ENCODE measurements at regions not wholly inside any gene's neighbourhood (a gene's known extent, or its start where the extent isn't known, plus 50 kb on each side); places are given as distances from the start of the nearest gene placed in this dataset.
"Not testable (repeated sequence)": the region's sequence is repeated elsewhere in the genome, so short reads cannot be mapped to it uniquely, and the experiment has no call there.

DNA sequence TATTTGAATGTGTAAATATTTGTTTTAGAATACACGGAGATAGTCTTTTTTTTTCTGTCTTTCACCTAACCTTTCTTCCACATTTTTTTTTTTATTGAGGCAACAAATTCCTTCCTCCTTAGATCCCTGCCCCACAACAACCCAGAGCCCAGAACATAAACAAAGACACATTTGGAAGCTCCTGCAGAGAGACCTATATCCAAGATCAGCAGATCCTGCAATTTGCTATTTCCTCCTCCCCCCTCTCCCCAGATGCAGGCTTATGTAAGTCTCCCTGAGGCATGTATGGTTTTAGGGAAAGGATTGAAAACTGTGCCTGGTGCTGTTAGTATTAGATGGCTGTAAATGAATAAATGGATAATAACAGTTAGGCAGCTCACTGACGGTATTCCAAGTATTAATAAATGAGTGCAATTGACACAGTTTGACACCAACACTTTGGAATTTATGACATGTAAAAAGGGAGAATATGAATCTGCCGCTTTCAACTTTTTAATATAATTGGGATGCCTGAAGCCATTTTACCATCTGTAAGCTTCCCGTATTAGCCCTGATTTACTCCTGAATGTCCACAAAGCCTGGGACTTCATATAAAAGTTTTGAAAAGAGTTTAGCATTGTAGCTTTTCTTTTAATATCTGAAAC lies 608.3 kb upstream of the CITED2 start:
- no CpG with 5 or more reads among the region's 4 CpGs for WGBS (ENCODE audit: insufficient coverage)
- Histone ChIP-seq H3K36me3 (ENCODE audit: control insufficient read depth in 2 of 2, extremely low read depth in 1 of 2, insufficient read depth in 1 of 2, low read length in 1 of 2) (no peaks in the 10 kb centered on the region), H3K27ac (ENCODE audit: low read length) (no peak overlapping the region), H3K4me1 (ENCODE audit: control insufficient read depth in 1 of 2, extremely low read depth in 1 of 2, insufficient read depth in 2 of 2, low read length in 2 of 2) (no peaks in the 10 kb centered on the region), H3K4me3 (ENCODE audit: control insufficient read depth in 1 of 2, extremely low read depth in 1 of 2, low read length in 1 of 2) (no peak overlapping the region), H3K9me3 (no peaks in the 10 kb centered on the region), H3K27me3 (replicated peaks in 1 of 2; ENCODE audit: control insufficient read depth in 2 of 2, extremely low read depth in 1 of 2, insufficient read depth in 2 of 2, low read length in 1 of 2) (no peaks in the 10 kb centered on the region)
- no peak for ATAC-seq (replicated peaks in 1 of 4)
- peaks cover 5 to 21% of the 10 kb centered on the region in 2 donors for H3K27me3 Mint-ChIP-seq
- CTCF ChIA-PET = no interaction called here
- peaks cover 0 to 9% (median 0%) of the 10 kb centered on the region in 3 donors for H3K4me1 Mint-ChIP-seq
- no peak overlapping the region for H3K27ac Mint-ChIP-seq
- no peak overlapping the region for H3K4me3 Mint-ChIP-seq
- DNase-seq = no peak
- no peaks in the 10 kb centered on the region for H3K9me3 Mint-ChIP-seq
- POLR2A ChIA-PET = interaction anchor here in 1 of 2 donors (0.7 kb wide), 1 partner anchor 9 kb away, joined by 4 read pairs; no protein-coding TSS in a partner anchor
- H3K36me3 Mint-ChIP-seq = no peaks in the 10 kb centered on the region

- ATAC-seq (replicated peaks in 1 of 4) (no peak), DNase-seq (no peak)
- Mint-ChIP-seq H3K4me3 (no peak overlapping the region), H3K4me1 (peaks cover 0 to 9% (median 0%) of the 10 kb centered on the region in 3 donors), H3K36me3 (no peaks in the 10 kb centered on the region), H3K27ac (no peak overlapping the region), H3K9me3 (no peaks in the 10 kb centered on the region), H3K27me3 (peaks cover 5 to 22% of the 10 kb centered on the region in 2 donors)
- H3K36me3 ChIP-seq (ENCODE audit: control insufficient read depth in 2 of 2, extremely low read depth in 1 of 2, insufficient read depth in 1 of 2, low read length in 1 of 2) = no peaks in the 10 kb centered on the region
- no peaks in the 10 kb centered on the region for H3K4me1 ChIP-seq (ENCODE audit: control insufficient read depth in 1 of 2, extremely low read depth in 1 of 2, insufficient read depth in 2 of 2, low read length in 2 of 2)
- H3K4me3 ChIP-seq (ENCODE audit: control insufficient read depth in 1 of 2, extremely low read depth in 1 of 2, low read length in 1 of 2) = no peak overlapping the region
- no CpG with 5 or more reads among the region's 1 CpG for WGBS (ENCODE audit: insufficient coverage)
- H3K27ac ChIP-seq (ENCODE audit: low read length) = no peak overlapping the region
- H3K9me3 ChIP-seq = no peaks in the 10 kb centered on the region
- POLR2A ChIA-PET = no interaction called here
- CTCF ChIA-PET = no interaction called here
- H3K27me3 ChIP-seq (replicated peaks in 1 of 2; ENCODE audit: control insufficient read depth in 2 of 2, extremely low read depth in 1 of 2, insufficient read depth in 2 of 2, low read length in 1 of 2) = no peaks in the 10 kb centered on the region
Measured at GRCh38 chr6:139982195-139982594, 607.7 kb upstream of the CITED2 start.

DNA sequence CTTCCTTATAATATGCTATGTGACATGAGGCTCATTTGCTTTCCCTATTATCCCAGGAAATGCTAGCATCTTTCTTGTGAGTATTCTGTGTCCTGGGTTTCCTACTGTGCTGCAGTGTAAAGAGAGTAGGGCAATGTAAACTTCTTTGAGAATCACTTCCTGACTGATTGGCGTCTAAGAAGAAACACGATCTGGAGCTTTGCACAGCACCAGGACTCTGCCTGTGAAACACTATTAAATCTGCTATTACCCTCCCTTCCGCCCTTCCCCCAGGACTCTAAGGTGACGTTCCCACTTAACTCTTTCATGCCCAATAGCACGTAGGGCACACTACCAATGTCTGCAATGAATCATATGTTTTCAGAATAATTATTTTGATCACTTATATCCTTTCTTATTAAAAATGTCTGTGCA lies 607.3 kb upstream of the CITED2 start:
- no CpG with 5 or more reads among the region's 5 CpGs for WGBS (ENCODE audit: insufficient coverage)
- H3K36me3 ChIP-seq (ENCODE audit: control insufficient read depth in 2 of 2, extremely low read depth in 1 of 2, insufficient read depth in 1 of 2, low read length in 1 of 2) = no peaks in the 10 kb centered on the region
- H3K27me3 Mint-ChIP-seq = peaks cover 5 to 22% of the 10 kb centered on the region in 2 donors
- H3K27ac ChIP-seq (ENCODE audit: low read length) = no peak overlapping the region
- H3K4me3 ChIP-seq (ENCODE audit: control insufficient read depth in 1 of 2, extremely low read depth in 1 of 2, low read length in 1 of 2) = no peak overlapping the region
- no peaks in the 10 kb centered on the region for H3K4me1 ChIP-seq (ENCODE audit: control insufficient read depth in 1 of 2, extremely low read depth in 1 of 2, insufficient read depth in 2 of 2, low read length in 2 of 2)
- no peaks in the 10 kb centered on the region for H3K9me3 ChIP-seq
- H3K4me1 Mint-ChIP-seq = peaks cover 0 to 9% (median 0%) of the 10 kb centered on the region in 3 donors
- peak in 2 of 4 experiments; percentile 29 to 52 for ATAC-seq (replicated peaks in 1 of 4)
- POLR2A ChIA-PET = no interaction called here
- no peak for DNase-seq
- CTCF ChIA-PET = no interaction called here
- no peak overlapping the region for H3K4me3 Mint-ChIP-seq
- H3K9me3 Mint-ChIP-seq = no peaks in the 10 kb centered on the region
- no peaks in the 10 kb centered on the region for H3K27me3 ChIP-seq (replicated peaks in 1 of 2; ENCODE audit: control insufficient read depth in 2 of 2, extremely low read depth in 1 of 2, insufficient read depth in 2 of 2, low read length in 1 of 2)
- H3K36me3 Mint-ChIP-seq = no peaks in the 10 kb centered on the region
- H3K27ac Mint-ChIP-seq = no peak overlapping the region

DNA sequence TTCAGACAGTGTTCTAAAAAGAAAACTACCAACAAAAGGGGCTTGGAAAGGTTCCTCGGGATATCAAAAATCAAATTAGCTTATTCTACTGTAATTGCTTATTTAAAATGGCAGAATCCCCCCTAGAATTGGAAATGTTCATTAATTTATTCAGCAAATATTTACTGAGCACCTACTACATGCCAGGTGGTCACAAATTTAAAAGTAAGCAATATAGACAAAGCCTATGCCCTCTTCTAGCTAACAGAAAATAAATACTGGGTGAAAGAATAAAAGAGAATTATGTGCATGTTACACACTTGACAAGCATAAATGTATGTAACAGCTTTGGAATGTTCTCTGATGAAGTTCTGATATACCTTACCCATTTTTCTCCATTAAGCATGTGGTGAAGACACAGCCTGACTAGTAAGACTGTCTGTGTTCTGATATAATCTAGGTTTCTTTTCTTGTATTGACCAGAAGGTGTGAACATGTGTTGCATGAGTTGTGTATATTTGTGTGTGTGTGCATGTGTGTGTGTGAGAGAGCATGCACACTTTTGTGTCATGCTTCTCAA lies 606.7 kb upstream of the CITED2 start:
- H3K27ac Mint-ChIP-seq = no peak overlapping the region

GRCh38 chr6:139980631-139981030 lies 606.2 kb upstream of the CITED2 start:
- CTCF ChIA-PET, DNase-seq: not testable (repeated sequence)

More for the DNA sequence above, 606.7 kb upstream of the CITED2 start:
- Histone ChIP-seq H3K36me3 (ENCODE audit: control insufficient read depth in 2 of 2, extremely low read depth in 1 of 2, insufficient read depth in 1 of 2, low read length in 1 of 2) (no peaks in the 10 kb centered on the region), H3K27me3 (replicated peaks in 1 of 2; ENCODE audit: control insufficient read depth in 2 of 2, extremely low read depth in 1 of 2, insufficient read depth in 2 of 2, low read length in 1 of 2) (no peaks in the 10 kb centered on the region), H3K27ac (ENCODE audit: low read length) (no peak overlapping the region), H3K4me3 (ENCODE audit: control insufficient read depth in 1 of 2, extremely low read depth in 1 of 2, low read length in 1 of 2) (no peak overlapping the region), H3K9me3 (no peaks in the 10 kb centered on the region), H3K4me1 (ENCODE audit: control insufficient read depth in 1 of 2, extremely low read depth in 1 of 2, insufficient read depth in 2 of 2, low read length in 2 of 2) (no peaks in the 10 kb centered on the region)
- H3K27me3 Mint-ChIP-seq = peaks cover 5 to 22% of the 10 kb centered on the region in 2 donors
- H3K4me1 Mint-ChIP-seq = peaks cover 0 to 9% (median 0%) of the 10 kb centered on the region in 3 donors
- no peaks in the 10 kb centered on the region for H3K36me3 Mint-ChIP-seq
- H3K4me3 Mint-ChIP-seq = no peak overlapping the region
- DNase-seq (no peak), ATAC-seq (replicated peaks in 1 of 4) (no peak)
- no CpG with 5 or more reads among the region's 1 CpG for WGBS (ENCODE audit: insufficient coverage)
- no peaks in the 10 kb centered on the region for H3K9me3 Mint-ChIP-seq
- POLR2A ChIA-PET = no interaction called here
- CTCF ChIA-PET = no interaction called here

DNA sequence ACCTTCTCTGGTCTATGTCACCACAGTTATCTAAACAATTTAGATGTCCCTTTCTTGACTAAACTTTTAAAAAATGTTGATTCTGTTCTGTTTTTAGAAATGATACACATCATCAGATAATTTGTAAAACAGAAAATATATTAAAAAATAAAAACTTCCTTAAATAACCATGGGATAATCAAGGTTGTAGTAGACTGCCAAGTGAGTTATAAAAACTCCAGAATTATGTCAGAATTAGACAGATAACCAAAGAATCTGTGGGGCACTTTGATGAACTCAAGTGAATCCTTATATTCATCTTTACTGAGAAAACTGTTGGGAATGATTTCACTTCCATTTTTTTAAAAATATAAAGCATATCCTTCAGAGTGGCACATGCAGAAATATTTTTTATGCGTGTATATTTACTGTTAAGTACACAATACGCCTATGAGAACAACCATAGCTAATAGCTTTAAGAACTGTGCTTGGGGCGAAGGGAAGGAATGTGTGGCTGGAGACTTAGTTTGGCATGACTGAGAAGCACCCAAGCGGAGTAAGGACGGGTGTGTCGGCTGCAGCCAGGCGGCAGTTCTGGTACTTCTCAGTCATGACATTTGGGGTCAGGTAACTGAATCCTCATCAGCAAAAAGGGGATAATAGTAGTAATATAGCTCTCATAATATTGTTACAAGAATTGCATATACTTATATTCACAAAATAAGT lies 604.7 kb upstream of the CITED2 start:
- ChIA-PET POLR2A (interaction anchor here in 1 of 2 donors (0.5 to 0.7 kb wide), 2 partner anchors 40 to 321 kb away, joined by 3 to 6 read pairs; no protein-coding TSS in a partner anchor), CTCF (no interaction called here)
- Mint-ChIP-seq H3K9me3 (no peaks in the 10 kb centered on the region), H3K4me3 (no peak overlapping the region), H3K27me3 (peaks cover 0 to 14% of the 10 kb centered on the region in 2 donors), H3K36me3 (no peaks in the 10 kb centered on the region), H3K27ac (no peak overlapping the region), H3K4me1 (peaks cover 0 to 9% (median 0%) of the 10 kb centered on the region in 3 donors)
- WGBS (ENCODE audit: insufficient coverage) = 80% methylated on average over 2 of the region's 7 CpGs
- Histone ChIP-seq H3K4me3 (ENCODE audit: control insufficient read depth in 1 of 2, extremely low read depth in 1 of 2, low read length in 1 of 2) (no peak overlapping the region), H3K27ac (ENCODE audit: low read length) (no peak overlapping the region), H3K36me3 (ENCODE audit: control insufficient read depth in 2 of 2, extremely low read depth in 1 of 2, insufficient read depth in 1 of 2, low read length in 1 of 2) (no peaks in the 10 kb centered on the region), H3K9me3 (no peaks in the 10 kb centered on the region), H3K27me3 (replicated peaks in 1 of 2; ENCODE audit: control insufficient read depth in 2 of 2, extremely low read depth in 1 of 2, insufficient read depth in 2 of 2, low read length in 1 of 2) (no peaks in the 10 kb centered on the region), H3K4me1 (ENCODE audit: control insufficient read depth in 1 of 2, extremely low read depth in 1 of 2, insufficient read depth in 2 of 2, low read length in 2 of 2) (no peaks in the 10 kb centered on the region)
- no peak for DNase-seq
- no peak for ATAC-seq (replicated peaks in 1 of 4)

More at GRCh38 chr6:139980631-139981030, 606.2 kb upstream of the CITED2 start:
- H3K27ac ChIP-seq (ENCODE audit: low read length); ATAC-seq (replicated peaks in 1 of 4); H3K36me3 ChIP-seq (ENCODE audit: control insufficient read depth in 2 of 2, extremely low read depth in 1 of 2, insufficient read depth in 1 of 2, low read length in 1 of 2); H3K27ac Mint-ChIP-seq; H3K27me3 ChIP-seq (replicated peaks in 1 of 2; ENCODE audit: control insufficient read depth in 2 of 2, extremely low read depth in 1 of 2, insufficient read depth in 2 of 2, low read length in 1 of 2); H3K4me3 Mint-ChIP-seq; H3K36me3 Mint-ChIP-seq; H3K9me3 Mint-ChIP-seq; POLR2A ChIA-PET; H3K4me3 ChIP-seq (ENCODE audit: control insufficient read depth in 1 of 2, extremely low read depth in 1 of 2, low read length in 1 of 2); H3K9me3 ChIP-seq; H3K4me1 ChIP-seq (ENCODE audit: control insufficient read depth in 1 of 2, extremely low read depth in 1 of 2, insufficient read depth in 2 of 2, low read length in 2 of 2); H3K4me1 Mint-ChIP-seq: not testable (repeated sequence)
- peaks cover 3 to 24% of the 10 kb centered on the region in 2 donors for H3K27me3 Mint-ChIP-seq
- WGBS (ENCODE audit: insufficient coverage) = 82% methylated on average over 2 of the region's 3 CpGs

All from T-cell (primary cell).